ENCODE measurements at regions not wholly inside any gene's neighbourhood (a gene's known extent, or its start where the extent isn't known, plus 50 kb on each side); places are given as distances from the start of the nearest gene placed in this dataset.

GRCh38 chr6:9961646-9962045 lies 453.2 kb downstream of the TFAP2A start:
- TF ChIP-seq REST (IDR thresholded peaks at IDR 0.05) (no peak), CTCF (IDR thresholded peaks at IDR 0.05; ENCODE audit: low read depth, low read length, missing input control) (no peak), ATF3 (IDR thresholded peaks at IDR 0.05) (no peak), ZBTB33 (IDR thresholded peaks at IDR 0.05) (no peak), HNF4A (conservative IDR thresholded peaks at IDR 0.05) (no peak), JUND (IDR thresholded peaks at IDR 0.05) (no peak), YY1 (IDR thresholded peaks at IDR 0.05) (no peak), TAF1 (conservative IDR thresholded peaks at IDR 0.05) (no peak)

All from liver (tissue), 3 donors.